HG03175 (cell line): ENCODE measurements at regions not wholly inside any gene's neighbourhood (a gene's known extent, or its start where the extent isn't known, plus 50 kb on each side); places are given as distances from the start of the nearest gene placed in this dataset.

ENCODE experiments used
- ATAC-seq: cut with Tn5 transposase; IDR thresholded peaks from one replicate; pipeline ENCODE4 v1.9.1; 2021; ENCODE audit warnings: mild to moderate bottlenecking, moderate library complexity; ENCODE audit not compliant: unreplicated experiment

DNA sequence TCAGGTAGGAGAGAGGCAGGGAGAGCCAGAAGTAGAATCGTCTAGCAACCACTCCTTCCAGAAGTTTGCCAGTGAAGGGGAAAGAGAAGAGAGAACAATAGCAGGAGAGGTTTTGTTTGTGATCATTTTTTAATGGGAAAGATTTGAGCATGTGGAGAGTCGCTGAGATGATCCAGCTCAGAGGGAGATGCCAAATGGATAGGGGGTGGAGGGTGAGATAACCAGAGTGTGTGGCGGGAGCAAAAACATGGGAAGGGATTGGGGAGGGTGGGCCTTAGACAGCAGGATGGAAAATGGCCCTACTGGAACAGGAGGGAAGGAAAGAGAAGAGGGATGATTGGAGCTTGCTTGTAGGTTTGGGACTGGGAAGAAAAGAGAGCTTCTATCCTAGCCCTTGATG lies 269.8 kb downstream of the GLI2 start:
- no peak for ATAC-seq

DNA sequence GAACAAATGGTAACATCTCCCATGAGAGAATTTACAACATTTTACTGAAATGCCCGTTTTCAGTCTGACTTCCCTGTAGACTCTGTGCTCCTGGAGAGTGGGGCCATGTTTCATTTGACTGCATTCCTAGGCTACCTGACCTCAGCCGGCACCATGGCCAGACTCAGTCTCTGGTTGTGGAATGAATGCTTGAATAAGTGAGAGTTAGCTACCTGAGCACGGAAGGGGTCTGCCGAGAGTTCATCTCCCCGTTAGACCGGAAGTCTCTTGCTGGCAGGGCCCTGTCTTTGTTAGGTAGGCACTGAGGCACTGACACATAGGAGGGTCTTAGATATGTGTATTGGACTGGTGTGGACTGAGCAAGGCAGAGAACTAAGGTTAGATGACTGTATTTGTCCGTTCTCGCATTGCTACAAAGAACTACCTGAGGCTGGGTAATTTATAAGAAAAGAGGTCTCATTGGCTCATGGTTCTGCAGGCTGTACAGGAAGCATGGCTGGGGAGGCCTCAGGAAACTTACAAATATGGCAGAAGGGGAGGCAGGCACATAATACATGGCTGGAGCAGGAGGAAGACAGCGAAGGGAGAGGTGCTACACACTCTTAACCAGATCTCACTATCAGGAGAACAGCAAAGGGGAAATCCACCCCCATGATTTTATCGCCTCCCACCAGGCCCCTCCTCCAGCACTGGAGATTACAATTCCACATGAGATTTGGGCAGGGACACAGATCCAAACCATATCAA lies 271.2 kb downstream of the GLI2 start:
- ATAC-seq: no peak

DNA sequence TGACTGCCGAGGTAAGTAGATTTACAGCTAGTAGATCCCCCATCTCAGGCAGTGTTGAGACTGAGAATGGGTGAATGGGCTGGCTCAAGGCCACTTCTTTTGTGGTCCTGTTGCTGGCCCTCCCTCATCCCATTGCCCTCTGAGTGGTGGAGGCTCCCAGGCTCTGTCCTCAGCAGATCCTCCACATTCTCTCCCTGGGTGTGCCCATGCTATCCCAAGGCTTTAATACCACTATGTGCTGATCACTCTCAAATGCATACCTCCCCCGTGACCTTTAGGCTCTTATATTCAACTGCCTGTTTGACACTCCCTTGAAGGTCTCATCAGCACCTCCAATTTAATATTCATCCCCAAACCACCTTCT lies 271.8 kb downstream of the GLI2 start:
- no peak for ATAC-seq

DNA sequence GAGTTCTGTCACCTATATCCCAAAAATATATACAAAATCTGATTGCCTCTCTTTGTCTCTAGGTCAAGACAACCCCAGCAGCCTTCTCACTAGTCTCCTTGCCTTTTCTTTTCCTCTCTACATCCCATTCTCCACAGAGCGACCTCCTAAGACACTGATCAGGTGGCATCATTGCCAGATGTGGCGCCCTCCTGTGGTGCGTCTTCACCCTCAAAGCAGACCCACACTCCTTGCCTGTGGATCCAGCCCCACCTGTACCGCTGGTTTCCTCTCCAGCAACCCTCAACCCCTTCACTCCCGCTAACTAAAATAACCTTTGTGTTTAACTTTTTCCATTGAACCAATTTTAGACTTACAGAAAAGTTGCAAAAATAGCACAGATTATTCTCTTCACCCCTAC lies 273.3 kb downstream of the GLI2 start:
- ATAC-seq: no peak

DNA sequence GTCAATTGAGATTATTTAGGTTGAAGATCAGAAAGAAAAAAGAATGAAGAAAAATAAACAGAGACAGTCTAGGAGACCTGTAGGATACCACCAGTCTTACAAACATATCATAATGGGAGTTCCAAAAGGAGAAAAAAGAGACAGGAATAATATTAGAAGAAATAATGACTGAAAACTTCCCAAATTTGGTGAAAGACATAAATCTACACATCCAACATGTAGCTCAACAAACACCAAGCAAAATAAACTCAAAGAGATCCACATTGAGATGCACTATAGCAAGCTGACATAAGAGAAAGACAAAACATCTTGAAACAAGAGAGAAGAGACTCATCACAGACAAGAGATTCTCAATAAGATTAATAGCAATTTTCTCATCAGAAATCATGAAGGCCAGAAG lies 274.0 kb downstream of the TFCP2L1 start:
- no peak for ATAC-seq

DNA sequence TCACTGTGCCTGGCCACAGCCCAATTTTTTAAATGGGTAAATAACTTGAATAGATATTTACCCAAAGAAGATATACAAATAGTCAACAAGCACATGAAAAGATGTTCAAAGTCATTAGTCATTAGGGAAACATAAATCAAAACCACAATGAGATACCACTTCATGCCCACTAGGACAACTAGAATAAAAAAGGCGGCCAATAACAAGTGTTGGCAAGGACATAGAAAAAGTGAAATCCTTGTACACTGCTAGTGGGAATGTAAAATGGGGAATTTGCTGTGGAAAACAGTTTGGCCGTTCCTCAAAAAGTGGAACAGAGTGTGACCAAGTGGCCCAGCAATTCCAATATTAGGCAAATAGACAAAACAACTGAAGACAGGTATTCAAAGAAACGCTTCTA lies 270.1 kb downstream of the TFCP2L1 start:
- ATAC-seq: no peak

DNA sequence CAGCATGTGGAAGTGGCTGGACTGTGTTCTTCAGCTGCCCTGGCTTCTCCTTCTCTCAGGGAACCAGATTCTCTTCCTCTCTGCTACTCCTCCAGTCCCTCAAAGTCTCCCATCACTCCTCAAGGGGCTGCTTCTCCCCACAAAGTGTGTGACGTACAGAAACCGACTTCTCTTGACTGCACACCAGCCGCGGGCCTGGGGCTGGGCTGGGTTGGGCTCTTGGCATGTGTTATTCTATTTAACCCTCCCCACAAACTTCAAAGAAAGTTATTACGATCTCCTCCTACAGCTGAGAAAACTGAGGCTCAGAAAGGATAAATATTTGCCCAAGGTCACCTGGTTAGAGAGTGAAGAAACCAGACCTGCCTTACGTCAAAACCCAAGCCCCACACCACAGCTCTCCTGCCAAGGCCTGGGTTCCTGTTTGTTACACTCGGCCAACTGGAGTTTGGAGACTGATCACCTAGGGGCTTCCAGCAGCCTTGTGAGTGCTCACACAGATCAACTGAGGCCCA lies 269.0 kb downstream of the TFCP2L1 start:
- ATAC-seq: no peak

DNA sequence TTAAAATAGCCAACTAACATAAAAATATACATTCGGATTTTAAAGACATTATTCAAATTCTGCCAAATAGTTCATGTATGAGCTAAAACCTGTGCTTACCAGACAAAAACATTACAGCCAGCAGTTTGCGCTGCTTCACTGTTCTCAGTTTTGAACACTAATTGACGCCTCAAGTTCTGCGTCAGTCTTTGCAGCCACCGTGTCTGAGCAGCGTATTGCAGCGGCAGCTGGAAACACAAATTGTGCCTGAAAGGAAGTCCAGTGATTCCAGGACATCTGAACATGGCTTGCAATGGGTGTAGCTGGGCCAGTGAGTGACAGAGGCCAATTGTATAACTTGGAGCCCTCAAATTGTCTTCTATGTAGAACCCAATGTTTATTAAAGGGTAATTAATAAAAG lies 267.6 kb downstream of the TFCP2L1 start:
- no peak for ATAC-seq

DNA sequence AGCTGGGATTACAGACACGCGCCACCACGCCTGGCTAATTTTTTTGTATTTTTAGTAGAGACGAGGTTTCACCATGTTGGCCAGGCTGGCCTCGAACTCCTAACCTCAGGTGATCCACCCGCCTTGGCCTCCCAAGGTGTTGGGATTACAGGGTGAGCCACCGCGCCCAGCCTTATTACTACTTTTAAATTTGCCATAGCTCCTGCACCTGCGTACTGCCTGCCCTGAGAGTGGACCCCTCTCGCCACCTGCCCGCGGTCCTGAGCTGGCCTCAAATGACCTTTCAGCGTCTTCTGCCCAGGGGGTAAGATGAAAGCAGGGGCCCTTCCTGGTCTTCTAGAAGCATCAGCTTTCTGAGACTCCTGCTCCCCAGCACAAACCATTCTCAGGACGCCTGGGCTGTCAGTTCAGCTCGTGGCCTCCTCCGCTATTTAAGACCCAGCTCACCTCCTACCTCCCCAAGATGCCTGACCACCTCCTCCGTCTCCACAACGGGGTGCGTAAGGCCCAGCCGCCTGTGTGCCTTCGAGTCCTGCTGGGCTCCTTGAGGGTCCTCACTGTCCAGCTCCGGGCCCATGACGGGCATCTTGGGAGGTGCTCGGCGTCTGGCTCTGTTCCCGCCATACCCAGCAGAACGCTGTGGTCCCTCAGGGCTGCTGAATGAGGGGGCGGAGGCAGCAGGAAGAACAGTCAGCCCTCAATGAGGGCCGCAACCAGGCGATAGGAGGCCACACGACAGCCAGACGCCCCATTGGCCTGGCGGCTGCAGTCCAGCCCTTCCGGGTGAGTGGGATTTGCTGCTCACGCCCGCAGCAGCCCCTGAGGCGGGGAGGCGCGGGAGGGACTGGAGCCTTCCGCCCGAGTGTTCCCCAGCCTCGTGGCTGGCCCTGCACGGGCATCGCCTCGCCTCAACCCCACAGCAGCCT lies 266.6 kb downstream of the TFCP2L1 start:
- ATAC-seq: no peak

DNA sequence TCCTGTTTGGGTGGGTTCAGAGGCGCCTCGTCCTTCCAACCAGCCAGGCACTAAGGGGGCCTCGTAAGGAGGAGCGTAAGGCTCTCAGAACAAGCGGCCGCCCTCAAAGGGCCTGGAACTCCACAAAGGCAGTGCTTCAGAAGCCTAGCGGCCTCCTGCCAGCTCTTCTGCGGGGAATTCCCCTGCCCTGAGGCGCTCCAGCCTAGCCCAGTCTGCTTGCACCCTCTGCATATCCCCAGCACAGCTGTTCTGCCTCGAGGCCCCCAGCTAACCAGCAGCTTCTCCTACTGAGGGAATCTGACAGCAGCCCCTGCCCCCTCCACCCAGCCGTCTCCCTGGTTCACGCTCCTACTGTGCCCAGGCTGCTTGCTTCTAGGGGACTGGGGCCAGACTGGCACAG lies 265.9 kb downstream of the TFCP2L1 start:
- ATAC-seq: no peak

DNA sequence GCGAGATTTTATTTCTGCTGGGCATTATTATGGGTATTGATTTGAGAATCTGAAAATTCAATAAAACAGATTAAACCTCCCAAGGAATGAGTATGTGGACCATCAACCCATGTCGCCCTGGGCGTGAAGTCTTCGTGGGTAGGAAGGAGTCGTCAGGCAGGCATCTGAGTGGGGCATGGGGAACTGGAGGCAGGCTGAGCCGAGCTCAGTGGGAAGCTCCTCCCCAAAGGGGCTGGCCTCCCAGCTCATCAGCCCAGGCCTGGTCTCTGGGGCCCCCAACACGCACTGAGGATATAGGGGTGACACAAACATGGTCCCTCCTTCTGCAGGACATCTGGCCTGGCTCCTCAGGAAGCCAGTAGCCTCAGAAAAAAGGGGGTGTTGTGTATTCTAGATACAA lies 265.2 kb downstream of the TFCP2L1 start:
- no peak for ATAC-seq

DNA sequence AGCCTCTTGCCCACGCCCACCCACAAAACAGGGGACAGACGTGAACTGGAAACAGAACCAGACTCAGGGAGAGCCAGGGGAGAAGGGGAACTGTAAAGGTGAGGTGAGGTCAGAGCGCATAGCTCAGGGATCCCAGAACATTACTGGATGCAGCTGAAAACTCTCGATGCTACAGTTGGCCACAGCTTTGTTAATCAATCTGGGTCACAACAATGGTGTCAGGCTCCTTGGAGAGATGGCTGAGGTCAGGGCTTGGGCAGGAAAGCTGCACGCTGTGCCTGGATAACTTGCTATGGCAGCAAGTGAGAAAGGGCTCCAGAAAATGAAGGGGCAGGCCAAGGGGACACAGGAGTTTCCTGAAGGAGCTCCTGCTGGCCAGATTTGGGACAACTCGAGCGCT lies 263.3 kb downstream of the TFCP2L1 start:
- ATAC-seq: no peak

DNA sequence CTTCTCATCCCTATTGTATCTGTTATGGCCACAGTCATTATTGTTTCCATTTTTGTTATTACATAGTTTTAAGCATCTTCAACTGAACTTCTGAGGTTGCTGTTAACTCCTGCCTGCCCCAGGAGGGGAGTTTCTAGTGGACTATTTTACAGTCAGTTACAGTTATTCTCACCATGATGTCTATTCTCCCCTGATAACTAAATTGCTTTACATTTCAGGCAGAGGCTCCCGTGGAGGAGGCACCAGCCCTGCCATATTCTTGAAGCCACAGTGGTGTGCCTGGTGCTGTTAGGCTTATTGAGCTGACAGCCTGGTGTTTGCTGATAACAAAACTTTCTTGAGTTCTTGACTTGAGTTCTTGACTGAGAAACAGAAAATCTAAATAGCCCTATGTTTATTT lies 256.4 kb downstream of the TFCP2L1 start:
- ATAC-seq: no peak

DNA sequence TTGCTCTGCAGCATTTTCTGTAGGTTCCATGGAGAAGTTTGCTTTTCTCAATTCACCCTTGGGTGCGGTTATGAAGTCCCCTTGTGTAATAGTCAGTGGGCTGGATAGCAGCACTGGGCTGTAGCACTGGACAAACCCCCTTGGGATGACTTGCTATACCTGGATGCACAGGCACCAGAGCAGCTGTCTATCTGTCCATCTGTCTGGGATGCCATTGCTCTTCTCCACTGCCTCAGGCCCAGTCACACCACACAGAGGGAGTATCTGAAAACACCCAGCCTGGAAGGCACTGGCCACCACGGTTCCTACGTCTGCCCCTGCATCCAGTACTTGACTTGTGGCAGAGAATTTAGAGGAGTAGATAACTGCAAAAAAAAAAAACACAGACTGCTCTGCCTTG lies 254.5 kb downstream of the TFCP2L1 start:
- ATAC-seq: no peak

DNA sequence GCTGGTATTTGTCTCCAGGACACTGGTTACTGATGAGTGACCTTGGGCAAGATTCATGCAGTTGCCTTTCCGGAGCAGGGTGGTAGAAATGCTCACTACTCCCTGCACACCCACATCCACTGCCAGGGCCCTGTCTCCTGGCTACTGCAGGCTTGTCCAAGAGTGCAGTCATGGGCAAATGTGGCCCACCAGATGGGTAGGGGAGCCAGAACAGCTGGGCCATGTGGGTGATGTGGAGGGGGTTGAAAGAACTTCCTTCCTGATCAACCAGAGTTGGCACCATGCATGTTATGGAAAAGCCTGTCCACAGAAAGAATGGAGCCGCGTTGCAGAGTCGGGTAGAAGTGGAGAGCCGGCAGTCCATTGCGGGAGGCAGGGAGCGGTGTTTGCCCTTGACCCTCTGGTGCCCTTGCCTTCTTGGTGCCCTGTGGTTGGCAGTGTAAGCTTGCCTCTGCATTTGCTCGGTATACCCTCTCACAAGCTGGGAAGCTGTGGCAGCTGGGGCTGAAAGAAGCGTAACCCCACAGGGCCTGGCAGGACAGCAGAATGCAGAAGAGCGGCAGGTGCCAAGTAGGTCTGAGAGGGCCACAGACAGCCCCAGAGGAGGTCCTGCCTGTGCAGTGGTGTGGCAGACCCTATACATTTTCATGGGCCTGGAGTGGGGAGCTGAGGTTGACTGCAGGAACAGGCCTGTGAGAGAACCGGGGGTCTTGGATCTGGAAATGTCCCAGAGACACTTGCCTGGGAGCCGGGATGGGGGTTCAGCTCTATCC lies 253.2 kb downstream of the TFCP2L1 start:
- no peak for ATAC-seq

DNA sequence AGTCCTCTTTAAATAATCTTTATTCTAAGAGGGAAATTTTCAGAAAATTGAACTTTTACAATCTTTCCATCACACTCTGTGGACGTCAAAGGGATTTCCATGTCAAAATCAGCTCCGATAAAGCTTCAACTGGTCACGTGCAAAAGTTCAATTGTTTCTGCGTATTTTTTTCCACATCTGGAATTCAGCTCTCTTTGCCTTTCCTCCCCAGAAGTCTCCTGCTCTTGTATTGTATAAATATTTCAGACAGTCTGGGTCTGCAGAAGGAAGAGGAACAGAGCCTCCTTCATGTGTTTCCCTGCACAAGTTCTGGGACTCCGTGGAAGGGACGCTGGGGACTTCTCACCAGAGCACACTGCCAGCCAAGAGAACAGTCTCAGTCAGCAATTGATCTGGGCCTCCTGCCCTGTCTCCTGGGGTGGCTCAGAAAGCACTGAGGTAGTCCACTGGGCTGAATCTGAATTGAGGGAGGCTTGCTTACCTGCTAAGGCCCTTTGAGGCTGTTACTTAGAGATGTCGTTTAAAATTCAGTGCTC lies 251.5 kb downstream of the TFCP2L1 start:
- ATAC-seq: no peak

DNA sequence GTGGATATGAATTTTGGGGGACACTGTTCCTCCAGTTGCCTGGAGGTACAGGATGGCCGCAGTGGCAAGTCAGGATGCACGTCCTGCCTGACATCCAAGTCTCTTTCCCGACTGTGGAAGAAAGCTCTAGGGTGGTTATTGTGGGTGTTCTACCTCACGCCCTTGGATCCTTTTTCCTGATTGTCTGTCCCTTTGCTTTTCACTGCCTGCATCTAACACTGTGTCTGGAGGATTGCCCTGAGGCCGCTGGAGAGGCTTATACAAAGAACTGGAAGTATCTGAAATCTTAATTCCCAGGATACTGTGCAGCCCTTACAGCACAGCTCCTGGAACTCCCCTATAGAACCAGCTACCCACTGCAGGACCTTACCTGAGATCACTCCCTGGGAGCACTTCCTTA lies 250.5 kb downstream of the TFCP2L1 start:
- no peak for ATAC-seq

DNA sequence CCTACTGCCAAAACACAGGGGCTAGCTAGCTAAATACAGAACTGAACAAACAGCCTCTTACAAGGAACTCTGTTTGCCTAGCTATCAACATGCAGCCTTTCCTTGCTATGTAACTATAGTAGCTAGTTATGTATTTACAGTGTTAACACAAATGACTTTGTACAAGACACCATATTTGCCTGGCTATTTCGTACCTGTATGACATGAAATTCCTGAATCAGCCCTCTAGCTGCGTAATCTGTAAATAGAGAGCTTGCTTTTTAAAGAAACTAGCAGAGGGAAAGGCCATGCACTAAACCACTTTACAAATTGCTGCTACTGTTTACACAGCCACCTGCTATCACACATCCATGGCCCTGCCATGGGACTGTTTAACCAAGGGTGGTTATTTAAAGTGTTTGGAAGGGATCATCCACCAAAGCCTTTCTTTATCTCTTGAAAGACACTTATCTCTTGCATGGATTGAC lies 248.7 kb downstream of the TFCP2L1 start:
- ATAC-seq: no peak

DNA sequence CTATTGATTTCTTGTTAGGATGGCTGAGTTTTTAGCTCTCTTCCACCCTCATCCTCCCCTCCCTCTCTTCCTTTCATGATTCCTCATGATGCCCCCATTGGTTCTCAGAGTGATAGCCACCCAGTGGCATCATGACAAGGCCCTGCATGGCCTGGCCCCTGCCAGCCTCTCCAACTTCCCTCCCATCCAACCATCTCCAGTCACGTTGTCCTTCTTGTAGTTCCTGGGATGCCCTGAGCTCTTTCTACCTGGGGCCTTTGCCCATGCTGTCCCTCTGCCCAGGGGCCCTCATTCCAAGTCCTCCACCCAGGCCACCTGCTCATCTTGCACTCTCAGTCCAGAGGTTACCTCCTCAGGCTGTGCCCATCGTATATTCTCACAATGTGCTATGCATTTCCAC lies 247.5 kb downstream of the TFCP2L1 start:
- ATAC-seq: no peak

DNA sequence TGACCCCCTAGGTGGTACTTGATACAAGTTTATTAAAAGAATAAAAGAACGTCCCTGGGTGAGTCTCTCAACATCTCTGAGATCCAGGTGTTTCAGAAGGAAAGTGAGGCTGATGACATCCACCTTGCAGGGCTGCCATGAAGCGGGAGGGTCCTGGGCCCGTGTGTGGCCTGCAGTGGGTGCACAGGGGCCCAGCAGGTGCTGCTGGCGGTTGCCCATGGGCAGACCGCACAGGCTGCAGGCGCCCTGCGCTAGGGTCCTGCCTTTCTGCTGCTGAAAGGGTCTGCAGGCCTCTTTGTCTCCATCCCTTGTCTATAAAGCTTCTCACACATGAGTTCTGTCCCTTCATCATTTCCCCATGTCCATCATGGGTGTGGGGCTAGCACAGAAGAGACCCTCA lies 247.0 kb downstream of the TFCP2L1 start:
- no peak for ATAC-seq

DNA sequence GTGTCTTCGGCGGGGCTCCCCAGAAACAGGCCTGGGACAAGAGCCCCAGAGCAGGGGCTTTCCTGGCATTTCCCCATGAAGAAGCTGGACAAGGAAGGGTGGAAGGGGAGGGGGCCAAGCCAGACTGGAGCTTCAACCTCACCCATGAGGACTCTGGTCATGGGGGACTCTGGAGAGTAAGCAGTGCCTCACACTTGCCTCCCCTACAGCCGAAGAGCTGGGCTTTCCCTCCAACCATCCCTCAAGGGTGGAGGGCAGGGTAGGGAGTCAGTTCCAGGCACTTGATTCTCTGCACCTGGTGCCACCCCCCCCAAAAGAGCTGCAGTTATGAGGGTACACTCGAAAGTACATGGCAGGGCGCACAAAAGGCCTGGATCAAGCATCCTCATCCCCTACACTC lies 246.6 kb downstream of the TFCP2L1 start:
- no peak for ATAC-seq
